ENCODE measurements at regions not wholly inside any gene's neighbourhood (a gene's known extent, or its start where the extent isn't known, plus 50 kb on each side); places are given as distances from the start of the nearest gene placed in this dataset.

DNA sequence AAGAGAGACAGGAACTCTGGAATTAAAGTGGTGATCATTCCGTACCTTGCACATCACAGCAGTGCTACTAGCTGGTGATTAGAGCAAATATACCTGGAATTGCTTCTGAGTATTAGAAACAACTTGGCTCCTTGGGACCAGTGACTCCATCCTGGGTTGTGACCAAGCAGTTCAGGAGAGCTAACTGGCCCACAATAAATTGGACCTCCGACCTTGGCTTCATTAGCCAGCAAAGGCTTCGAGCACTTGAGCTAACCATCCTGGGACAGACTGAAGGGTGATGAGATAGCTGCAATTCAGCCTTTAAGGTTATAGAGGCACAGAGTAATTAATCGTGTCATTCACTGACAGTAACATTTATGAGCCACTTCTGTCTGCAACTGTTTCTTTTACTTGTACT is 287.8 kb downstream of the INHBA start:
- TF ChIP-seq, protein P1, sequence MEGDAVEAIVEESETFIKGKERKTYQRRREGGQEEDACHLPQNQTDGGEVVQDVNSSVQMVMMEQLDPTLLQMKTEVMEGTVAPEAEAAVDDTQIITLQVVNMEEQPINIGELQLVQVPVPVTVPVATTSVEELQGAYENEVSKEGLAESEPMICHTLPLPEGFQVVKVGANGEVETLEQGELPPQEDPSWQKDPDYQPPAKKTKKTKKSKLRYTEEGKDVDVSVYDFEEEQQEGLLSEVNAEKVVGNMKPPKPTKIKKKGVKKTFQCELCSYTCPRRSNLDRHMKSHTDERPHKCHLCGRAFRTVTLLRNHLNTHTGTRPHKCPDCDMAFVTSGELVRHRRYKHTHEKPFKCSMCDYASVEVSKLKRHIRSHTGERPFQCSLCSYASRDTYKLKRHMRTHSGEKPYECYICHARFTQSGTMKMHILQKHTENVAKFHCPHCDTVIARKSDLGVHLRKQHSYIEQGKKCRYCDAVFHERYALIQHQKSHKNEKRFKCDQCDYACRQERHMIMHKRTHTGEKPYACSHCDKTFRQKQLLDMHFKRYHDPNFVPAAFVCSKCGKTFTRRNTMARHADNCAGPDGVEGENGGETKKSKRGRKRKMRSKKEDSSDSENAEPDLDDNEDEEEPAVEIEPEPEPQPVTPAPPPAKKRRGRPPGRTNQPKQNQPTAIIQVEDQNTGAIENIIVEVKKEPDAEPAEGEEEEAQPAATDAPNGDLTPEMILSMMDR (IDR thresholded peaks at IDR 0.05; ENCODE audit: low read depth, low read length, missing input control): no peak
- TF ChIP-seq, protein P2, sequence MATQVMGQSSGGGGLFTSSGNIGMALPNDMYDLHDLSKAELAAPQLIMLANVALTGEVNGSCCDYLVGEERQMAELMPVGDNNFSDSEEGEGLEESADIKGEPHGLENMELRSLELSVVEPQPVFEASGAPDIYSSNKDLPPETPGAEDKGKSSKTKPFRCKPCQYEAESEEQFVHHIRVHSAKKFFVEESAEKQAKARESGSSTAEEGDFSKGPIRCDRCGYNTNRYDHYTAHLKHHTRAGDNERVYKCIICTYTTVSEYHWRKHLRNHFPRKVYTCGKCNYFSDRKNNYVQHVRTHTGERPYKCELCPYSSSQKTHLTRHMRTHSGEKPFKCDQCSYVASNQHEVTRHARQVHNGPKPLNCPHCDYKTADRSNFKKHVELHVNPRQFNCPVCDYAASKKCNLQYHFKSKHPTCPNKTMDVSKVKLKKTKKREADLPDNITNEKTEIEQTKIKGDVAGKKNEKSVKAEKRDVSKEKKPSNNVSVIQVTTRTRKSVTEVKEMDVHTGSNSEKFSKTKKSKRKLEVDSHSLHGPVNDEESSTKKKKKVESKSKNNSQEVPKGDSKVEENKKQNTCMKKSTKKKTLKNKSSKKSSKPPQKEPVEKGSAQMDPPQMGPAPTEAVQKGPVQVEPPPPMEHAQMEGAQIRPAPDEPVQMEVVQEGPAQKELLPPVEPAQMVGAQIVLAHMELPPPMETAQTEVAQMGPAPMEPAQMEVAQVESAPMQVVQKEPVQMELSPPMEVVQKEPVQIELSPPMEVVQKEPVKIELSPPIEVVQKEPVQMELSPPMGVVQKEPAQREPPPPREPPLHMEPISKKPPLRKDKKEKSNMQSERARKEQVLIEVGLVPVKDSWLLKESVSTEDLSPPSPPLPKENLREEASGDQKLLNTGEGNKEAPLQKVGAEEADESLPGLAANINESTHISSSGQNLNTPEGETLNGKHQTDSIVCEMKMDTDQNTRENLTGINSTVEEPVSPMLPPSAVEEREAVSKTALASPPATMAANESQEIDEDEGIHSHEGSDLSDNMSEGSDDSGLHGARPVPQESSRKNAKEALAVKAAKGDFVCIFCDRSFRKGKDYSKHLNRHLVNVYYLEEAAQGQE (IDR thresholded peaks at IDR 0.05): no peak
- TF ChIP-seq YY1 (IDR thresholded peaks at IDR 0.05) (no peak), JUND (IDR thresholded peaks at IDR 0.05) (no peak), SP1 (IDR thresholded peaks at IDR 0.05) (no peak)

Measured in liver (tissue), 3 donors.